BJ (cell line): ENCODE measurements at regions not wholly inside any gene's neighbourhood (a gene's known extent, or its start where the extent isn't known, plus 50 kb on each side); places are given as distances from the start of the nearest gene placed in this dataset.

Experiments used
- CTCF ChIA-PET: fragments of 350-600 bp; formaldehyde crosslinking; extraction: SDS; loops from one replicate; lab custom pipeline; 2021; ENCODE audit warnings: antibody characterized with exemption, inconsistent platforms; lab: Yijun Ruan, JAX
- POLR2A ChIA-PET: fragments of 300-600 bp; sonication (Branson Sonifier 250); formaldehyde crosslinking; extraction: SDS; loops from one replicate; lab custom pipeline; 2021; ENCODE audit warnings: antibody characterized with exemption; lab: Charles Lee
- DNase-seq: peaks from one replicate; pipeline ENCODE4 v3.0.0-alpha.2; 2011; ENCODE audit warnings: low read depth
- H3K27me3 ChIP-seq: 2 replicates; pipeline ENCODE4 v1.6.0; 2011; ENCODE audit warnings: low read length; ENCODE audit not compliant: control insufficient read depth, insufficient read depth
- H3K36me3 ChIP-seq: 2 replicates; pipeline ENCODE4 v1.5.1; 2011; ENCODE audit warnings: low read length; ENCODE audit not compliant: control insufficient read depth, insufficient read depth
- H3K4me3 ChIP-seq: 2 replicates; pipeline ENCODE4 v1.5.1; 2011; ENCODE audit warnings: low read depth, mild to moderate bottlenecking, control low read depth, low read length
- TF ChIP-seq, protein P1 (sequence below): IDR thresholded peaks from 2 replicates; pipeline ENCODE4 v1.5.1; 2011; ENCODE audit warnings: low read depth, mild to moderate bottlenecking, control low read depth, inconsistent platforms, low read length, moderate library complexity; ENCODE audit not compliant: insufficient read depth

DNA sequence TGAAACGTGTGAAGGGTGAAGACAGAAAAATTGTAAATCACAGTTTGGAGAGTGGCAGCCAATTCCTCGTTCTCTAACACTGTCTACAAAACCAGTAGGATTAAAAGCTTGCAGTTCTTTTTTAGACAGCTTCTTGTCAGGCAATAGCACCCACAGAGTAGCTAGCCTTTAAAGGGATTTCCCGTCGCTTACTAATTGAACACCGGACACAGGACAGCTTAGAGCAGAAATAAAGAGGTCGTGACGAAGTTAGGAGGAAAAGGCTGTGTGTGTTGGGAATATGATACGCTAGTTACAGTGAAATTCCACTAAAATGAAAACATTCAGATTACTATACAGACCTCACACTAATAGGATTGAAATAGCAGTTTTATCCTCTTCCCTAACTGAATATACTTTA is 149.1 kb upstream of the FLRT2 start:
- ChIA-PET CTCF (no interaction called here), POLR2A (no interaction called here)
- Histone ChIP-seq H3K4me3 (no peak overlapping the region), H3K36me3 (no peaks in the 10 kb centered on the region), H3K27me3 (no peaks in the 10 kb centered on the region)
- TF ChIP-seq, protein P1, sequence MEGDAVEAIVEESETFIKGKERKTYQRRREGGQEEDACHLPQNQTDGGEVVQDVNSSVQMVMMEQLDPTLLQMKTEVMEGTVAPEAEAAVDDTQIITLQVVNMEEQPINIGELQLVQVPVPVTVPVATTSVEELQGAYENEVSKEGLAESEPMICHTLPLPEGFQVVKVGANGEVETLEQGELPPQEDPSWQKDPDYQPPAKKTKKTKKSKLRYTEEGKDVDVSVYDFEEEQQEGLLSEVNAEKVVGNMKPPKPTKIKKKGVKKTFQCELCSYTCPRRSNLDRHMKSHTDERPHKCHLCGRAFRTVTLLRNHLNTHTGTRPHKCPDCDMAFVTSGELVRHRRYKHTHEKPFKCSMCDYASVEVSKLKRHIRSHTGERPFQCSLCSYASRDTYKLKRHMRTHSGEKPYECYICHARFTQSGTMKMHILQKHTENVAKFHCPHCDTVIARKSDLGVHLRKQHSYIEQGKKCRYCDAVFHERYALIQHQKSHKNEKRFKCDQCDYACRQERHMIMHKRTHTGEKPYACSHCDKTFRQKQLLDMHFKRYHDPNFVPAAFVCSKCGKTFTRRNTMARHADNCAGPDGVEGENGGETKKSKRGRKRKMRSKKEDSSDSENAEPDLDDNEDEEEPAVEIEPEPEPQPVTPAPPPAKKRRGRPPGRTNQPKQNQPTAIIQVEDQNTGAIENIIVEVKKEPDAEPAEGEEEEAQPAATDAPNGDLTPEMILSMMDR: no peak
- DNase-seq: no peak

DNA sequence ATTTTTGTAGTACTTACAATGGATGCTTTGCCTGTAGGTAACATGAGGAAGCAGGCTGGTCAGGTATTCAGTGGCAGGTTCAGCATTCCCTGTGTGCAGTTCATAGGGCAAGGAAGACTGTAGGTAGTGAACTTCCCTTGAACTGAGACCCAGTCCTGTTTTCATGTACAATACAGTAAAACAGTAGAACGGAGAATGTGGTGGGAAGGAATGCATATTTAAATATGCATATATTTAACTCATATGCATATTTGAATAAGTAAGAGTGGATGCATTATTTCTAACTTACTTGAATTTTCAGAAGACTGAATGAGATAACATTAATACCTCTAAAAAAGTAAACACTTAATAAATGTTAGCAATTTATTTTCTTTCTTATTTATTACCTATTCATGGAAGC is 147.6 kb upstream of the FLRT2 start:
- CTCF ChIA-PET: interaction anchor here (1.4 kb wide), 1 partner anchor 10 kb away, joined by 3 read pairs; no protein-coding TSS in a partner anchor
- TF ChIP-seq, protein P1: no peak
- no peaks in the 10 kb centered on the region for H3K27me3 ChIP-seq
- H3K4me3 ChIP-seq: no peak overlapping the region
- POLR2A ChIA-PET: no interaction called here
- no peak for DNase-seq
- no peaks in the 10 kb centered on the region for H3K36me3 ChIP-seq

DNA sequence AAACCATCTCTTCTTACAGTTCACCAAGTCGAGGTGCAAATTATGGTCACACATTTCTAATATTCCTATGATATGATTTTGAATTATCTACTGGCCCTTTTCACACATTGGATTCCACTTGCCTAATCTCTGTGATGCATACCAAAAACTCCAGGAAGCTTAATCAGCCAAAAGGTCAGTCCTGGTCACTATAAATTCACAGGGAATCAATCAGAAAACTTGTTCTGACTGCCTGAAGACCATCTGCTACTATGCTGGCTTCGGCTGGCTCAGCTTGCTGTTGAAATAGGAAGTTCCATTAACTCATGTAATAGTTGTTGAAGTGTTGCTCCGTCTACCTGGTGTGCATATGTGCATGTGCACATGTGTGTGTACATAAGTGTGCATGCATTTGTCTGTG is 142.8 kb upstream of the FLRT2 start:
- TF ChIP-seq, protein P1: no peak
- Histone ChIP-seq H3K4me3 (no peak overlapping the region), H3K27me3 (no peaks in the 10 kb centered on the region), H3K36me3 (no peaks in the 10 kb centered on the region)
- POLR2A ChIA-PET: no interaction called here
- no peak for DNase-seq
- CTCF ChIA-PET: no interaction called here

DNA sequence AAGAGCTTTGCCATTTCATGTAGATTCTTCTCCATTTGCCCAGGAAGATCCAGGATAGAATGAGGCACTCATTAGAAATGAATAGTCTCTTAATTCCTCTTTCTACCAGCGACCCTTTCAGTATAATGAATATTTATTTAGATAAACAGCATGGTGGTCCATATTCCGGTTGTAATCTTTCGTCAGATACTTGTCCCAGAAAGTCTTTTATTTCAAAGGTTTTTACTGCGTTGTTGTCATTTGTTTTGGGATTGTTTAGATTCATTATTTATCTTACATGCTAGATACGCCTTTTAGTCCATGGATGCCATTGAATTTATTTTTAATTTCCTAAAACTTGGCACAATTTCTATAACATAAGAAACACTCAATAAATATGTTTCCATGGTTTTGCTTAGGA is 139.7 kb upstream of the FLRT2 start:
- Histone ChIP-seq H3K36me3 (no peaks in the 10 kb centered on the region), H3K4me3 (no peak overlapping the region), H3K27me3 (no peaks in the 10 kb centered on the region)
- TF ChIP-seq, protein P1: no peak
- ChIA-PET POLR2A (no interaction called here), CTCF (no interaction called here)
- no peak for DNase-seq

DNA sequence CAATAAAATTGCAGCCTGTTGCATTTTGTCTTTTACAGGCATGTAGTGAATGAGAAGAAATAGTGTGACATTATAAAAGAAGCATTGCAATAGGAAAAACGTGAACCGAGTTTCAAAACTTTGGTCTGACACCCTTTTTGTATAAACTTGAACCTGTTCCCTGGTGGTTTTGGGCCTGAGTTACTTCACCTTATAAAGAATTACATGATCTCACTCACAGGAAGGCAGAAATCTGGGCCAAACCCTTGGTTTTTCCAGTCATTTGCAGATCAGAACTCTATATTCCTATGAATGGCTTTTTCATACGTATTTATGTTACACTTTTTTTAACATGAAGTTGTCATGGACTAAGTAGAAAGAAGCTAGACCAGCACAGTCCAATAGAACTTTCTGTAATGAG is 138.5 kb upstream of the FLRT2 start:
- TF ChIP-seq, protein P1: no peak
- no peak overlapping the region for H3K4me3 ChIP-seq
- ChIA-PET POLR2A (no interaction called here), CTCF (interaction anchor here (1.3 kb wide), 1 partner anchor 9 kb away, joined by 3 read pairs; no protein-coding TSS in a partner anchor)
- DNase-seq: no peak
- H3K27me3 ChIP-seq: no peaks in the 10 kb centered on the region
- no peaks in the 10 kb centered on the region for H3K36me3 ChIP-seq
